ENCODE measurements at regions not wholly inside any gene's neighbourhood (a gene's known extent, or its start where the extent isn't known, plus 50 kb on each side); places are given as distances from the start of the nearest gene placed in this dataset.

GRCh38 chr10:18735711-18736110, 76.5 kb downstream of the ARL5B start:
- TF ChIP-seq TSHZ2 (CRISPR knock-in tag; IDR thresholded peaks at IDR 0.05) (no peak), ZNF70 (CRISPR knock-in tag; IDR thresholded peaks at IDR 0.05) (no peak), ARNTL (CRISPR knock-in tag; IDR thresholded peaks at IDR 0.05; ENCODE audit: borderline replicate concordance, low read depth) (no peak), ISL1 (CRISPR knock-in tag; IDR thresholded peaks at IDR 0.05) (no peak), CSRNP3 (CRISPR knock-in tag; IDR thresholded peaks at IDR 0.05) (no peak), ZFP3 (CRISPR knock-in tag; IDR thresholded peaks at IDR 0.05) (no peak), CREB5 (CRISPR knock-in tag; IDR thresholded peaks at IDR 0.05; ENCODE audit: low read depth) (no peak), ZNF8 (CRISPR knock-in tag; IDR thresholded peaks at IDR 0.05) (no peak)
